Activated CD4-positive, alpha-beta T cell treated with anti-CD3 and anti-CD28 coated beads for 48 hours (primary cell): ENCODE measurements at regions not wholly inside any gene's neighbourhood (a gene's known extent, or its start where the extent isn't known, plus 50 kb on each side); places are given as distances from the start of the nearest gene placed in this dataset.

Experiments
- DNase-seq: peaks from one replicate; pipeline ENCODE4 v3.0.0-alpha.2; 2020

DNA sequence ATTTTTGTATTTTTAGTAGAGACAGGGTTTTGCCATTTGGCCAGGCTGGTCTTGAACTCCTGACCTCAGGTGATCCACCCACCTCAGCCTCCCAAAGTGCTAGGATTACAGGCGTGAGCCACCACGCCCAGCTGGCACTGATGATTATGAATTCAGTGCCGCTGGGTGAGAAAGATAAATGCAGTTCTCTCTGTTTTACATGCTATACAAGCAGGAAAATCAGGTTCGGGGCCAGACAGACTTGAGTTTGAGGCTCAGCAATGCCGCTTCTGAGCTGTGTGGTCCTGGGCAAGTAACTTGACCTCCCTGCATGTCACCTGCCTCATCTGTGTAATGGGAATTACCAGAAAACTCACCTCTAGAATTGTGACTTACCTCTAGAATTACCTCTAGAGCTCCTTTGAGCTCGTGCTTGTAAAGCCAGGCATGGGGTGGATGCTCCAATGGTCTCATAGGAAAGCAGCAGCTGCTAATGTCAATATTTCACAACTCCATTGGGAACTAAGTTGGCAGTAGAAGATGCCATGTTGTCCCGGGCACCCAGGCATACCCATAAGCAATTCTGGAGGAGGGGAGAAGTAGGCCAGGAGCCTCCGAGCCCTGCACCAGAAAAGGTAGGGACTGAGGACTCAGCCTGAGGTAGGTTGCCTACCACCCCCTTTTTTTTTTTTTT is 119.8 kb upstream of the SLC25A33 start:
- no peak for DNase-seq

DNA sequence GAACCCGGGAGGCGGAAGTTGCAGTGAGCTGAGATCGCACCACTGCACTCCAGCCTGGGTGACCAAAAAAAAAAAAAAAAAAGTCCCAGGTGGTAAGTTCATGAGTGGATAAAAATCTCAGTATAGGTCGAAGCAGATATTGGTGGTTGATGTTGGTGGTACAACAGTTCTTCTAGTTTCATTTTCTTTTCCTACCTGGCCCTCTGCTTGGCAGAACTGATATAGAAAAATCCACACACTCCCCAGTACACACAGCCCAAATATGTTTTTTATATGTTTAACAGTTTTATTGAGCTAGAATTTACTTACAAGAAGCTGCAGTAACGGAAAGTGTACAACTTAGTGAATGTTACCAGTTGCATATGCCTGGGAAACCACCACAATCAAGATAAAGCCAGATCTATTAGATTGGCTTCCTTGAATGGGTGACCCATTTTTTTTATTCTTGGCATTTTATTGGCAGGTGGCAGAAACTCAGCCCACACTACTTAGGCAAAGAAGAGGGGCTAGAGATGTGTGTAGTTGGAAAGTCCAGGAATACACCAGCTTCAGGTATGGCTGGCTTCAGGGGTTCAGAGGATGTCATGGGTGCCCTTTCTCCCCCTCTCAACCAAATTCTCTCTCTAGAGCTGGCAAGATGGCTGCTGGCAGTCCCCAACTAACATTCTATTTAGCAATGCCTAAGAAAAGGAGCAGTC is 118.3 kb upstream of the SLC25A33 start:
- no peak for DNase-seq

DNA sequence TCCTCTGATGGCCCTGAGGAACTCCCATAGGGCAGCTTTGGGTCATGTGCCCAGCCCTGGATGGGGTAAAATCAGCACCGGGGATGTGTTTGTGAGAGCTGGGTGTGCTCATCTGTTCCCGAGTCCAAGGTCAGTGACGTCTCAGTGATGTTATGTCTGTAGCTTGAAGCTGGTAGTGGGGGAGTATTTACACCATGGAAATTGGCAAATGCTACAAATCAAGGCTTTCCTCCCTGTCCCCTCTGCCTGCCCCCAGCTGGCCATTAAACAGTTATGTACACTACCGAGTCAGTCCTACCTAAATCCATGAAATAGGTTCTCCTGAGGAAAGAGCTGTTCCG is 117.8 kb upstream of the SLC25A33 start:
- DNase-seq = no peak

- no peak for DNase-seq
Observed at GRCh38 chr1:9422321-9422720, 116.9 kb upstream of the SLC25A33 start.

GRCh38 chr1:9422911-9423505 is 116.3 kb upstream of the SLC25A33 start:
- DNase-seq = no peak

DNA sequence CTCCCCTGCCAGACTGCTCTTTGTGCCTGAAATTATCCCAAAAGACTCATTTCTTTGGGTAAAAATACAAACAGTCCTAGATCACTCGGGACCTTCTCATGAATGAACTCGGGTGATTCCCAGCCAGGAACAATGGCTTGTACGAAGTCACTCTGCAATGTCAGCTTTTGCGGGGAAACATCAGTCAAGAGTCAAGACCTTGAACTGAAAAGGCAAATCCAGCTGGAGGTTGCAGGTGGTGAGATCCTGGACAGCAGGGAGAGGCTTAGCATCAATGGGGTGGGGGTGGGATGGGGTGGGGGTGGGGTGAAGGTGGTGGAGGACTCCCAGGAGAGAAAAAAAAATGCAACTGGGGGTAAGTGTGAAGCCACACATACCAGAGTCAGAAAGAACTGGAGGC is 115.0 kb upstream of the SLC25A33 start:
- DNase-seq = no peak

DNA sequence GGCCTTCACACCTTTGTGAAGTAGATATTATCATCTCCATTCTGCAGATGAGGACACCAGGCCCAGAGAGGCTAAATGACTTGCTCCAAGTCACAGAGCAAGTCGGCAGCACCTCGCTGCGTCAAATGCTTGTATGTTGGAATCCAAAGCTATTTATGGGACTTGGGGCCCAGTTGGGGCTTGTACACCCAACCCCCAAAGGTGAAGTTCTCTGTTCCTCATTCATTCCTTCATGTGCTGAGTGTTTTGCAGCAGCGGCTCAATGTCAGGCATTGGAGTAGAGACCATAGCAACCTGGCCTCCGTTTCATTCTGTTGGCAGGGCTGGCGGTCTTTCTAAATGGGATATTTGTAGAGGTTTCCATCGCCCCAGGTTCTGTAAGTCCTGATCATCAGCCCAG is 113.4 kb upstream of the SLC25A33 start:
- peak; percentile 21 for DNase-seq

GRCh38 chr1:9426291-9426711 is 113.0 kb upstream of the SLC25A33 start:
- DNase-seq = peak; percentile 78

DNA sequence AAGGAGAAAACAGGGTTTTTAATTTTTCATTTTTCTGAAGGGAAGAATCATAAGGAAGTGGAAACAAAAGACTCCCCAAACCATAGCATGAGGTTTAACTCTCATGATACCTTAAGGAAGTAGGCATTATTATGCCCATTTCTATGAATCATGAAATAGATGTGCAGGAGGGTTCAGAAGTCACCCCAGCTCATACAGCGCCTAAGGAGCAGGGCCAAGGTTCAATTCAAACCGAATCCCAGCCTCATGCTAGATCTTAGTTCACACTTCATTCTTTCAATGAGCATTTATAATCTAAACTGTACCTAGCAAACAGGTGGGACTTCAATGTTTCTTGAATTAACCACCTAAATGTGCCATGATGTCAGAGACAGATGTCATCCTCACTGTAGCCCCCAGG is 111.9 kb upstream of the SLC25A33 start:
- no peak for DNase-seq

GRCh38 chr1:9428601-9429341 is 110.5 kb upstream of the SLC25A33 start:
- peak; percentile 100 for DNase-seq

DNA sequence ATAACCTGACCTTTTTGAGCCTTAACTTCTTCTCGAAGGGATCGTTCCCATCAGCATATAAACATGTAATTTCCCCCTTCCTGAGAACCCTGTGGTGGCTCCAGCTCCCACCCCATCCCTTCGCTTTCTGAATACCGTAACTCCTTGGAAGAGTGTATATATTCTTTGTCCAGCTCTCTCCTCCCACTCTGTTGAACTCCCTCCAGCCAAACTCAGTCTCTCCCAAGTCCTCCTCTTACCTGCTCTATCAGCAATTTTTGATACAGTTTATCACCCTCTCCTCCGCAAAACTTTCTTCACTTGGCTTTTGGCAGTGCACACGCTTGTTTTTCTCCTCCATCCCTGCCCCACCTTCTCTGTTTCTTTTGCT is 109.9 kb upstream of the SLC25A33 start:
- DNase-seq = no peak

- no peak for DNase-seq
Observed at GRCh38 chr1:9434247-9435152, 104.8 kb upstream of the SLC25A33 start.

DNA sequence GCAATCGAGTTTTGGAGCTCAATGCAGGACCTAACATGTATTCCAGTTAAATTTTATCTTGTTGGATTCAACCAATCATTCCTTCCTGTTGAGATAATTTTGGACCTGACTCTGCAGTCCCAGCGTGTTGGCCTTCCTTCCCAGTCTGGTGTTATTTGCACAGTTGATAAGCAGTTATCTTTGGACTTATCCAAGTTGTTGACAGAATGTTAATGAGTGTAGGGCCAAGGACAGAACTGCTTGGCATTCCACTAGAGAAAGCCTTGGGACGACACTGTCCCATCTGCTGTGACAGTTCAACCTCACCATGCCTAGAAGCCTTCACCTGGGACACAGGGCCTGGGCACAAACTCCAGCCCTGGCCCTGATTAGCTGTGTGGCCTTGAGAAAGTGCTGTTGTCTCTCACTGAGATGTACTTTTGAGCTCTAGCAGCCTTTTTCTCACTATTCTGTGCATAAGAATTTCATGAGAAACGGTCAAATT is 104.1 kb upstream of the SLC25A33 start:
- DNase-seq = no peak

GRCh38 chr1:9435854-9436640 is 103.2 kb upstream of the SLC25A33 start:
- no peak for DNase-seq

DNA sequence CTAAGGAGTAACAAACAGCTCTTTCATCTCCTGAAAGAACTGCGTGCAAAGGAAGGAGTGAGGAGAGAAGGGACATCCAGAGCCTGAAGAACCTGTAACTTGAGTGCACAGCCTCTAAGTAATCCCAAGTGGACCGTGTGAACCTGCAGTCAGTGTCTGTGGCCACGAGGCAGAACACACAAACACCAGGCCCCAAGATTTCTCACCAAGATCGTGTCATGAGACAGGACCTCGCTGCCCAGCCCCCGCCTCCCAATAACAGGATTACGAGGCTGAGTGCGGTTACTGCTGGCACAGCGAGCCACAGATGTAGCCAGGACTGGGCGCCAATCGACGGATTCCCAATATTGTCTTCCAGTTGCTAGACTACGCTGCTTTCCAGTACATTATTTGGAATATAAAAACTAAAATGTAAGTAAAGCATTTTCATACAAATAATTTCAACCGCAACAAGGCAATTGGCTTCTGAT is 101.3 kb upstream of the SLC25A33 start:
- no peak for DNase-seq

DNA sequence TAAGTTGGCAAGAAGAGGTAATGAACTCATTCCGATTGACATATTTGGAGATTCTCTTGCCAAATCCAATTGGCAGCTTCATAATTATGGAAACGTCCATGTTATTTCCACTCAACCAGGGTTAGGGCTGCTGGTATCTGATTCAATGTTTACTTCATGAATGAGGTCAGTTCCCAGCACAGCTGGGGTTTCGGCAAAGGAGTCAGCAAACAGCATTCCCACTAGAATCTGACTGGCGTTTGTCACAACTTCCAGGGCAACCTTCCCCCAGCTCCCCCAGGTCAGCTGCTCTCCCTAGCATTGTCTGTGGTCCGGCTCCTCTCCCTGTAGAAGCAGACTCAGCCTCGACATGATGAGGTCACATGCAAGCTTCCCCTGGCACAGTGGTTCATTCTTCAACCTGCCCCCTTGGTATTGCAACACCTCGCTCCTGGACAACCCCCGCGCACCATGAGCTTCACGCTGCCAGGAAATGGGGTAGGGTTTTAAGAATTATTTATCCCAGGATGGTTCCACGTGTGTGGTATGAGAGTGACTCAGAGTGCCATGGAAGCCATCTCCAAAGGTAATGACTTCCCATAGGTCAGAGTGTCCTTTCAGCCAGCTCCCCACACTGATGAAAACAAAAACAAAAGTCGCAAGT is 100.7 kb upstream of the SLC25A33 start:
- DNase-seq = no peak

GRCh38 chr1:9439074-9439761 is 100.0 kb upstream of the SLC25A33 start:
- DNase-seq = no peak

DNA sequence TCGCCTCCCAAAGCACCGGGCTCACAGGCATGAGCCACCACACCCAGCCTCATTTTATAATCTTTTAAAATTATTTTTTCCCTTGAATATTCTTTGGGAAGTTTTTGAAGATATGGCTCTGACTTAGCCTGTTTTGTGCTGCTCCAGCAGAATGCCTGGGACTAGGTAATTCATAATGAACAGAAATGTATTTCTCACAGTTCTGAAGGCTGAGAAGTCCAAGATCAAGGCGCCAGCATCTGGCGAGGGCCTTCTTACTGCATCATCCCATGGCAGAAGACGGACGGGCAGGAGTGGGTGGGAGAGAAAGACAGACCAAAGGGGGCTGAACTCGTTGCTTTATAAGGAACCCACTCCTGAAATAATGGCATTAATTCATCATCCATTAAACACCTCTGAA is 99.0 kb upstream of the SLC25A33 start:
- no peak for DNase-seq

- DNase-seq = no peak
Observed at GRCh38 chr1:9440763-9441194, 98.5 kb upstream of the SLC25A33 start.

GRCh38 chr1:9441451-9442133 is 97.7 kb upstream of the SLC25A33 start:
- DNase-seq = no peak
